ENCODE measurements at regions not wholly inside any gene's neighbourhood (a gene's known extent, or its start where the extent isn't known, plus 50 kb on each side); places are given as distances from the start of the nearest gene placed in this dataset.

DNA sequence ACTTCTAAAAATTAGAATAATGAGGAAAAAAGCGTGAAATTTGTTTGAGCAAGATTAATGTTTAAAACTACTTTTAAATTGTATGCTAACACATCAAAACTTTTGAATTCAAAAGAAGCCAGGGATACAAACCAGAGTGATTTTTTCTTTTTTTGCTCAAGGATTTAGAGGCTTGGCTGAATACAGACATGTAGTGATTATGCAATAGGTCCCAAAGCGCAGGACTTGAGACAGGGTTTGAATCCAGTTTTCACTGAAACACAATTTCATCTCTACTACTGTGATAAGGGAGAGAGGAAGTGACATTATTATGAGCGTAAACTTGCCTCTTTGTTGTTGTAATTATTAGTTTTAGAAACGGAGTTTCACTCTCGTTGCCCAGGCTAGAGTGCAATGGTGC, 207.3 kb downstream of the ZNF33B start:
- Histone ChIP-seq H3K27me3 (ENCODE audit: insufficient read depth, low read length, poor library complexity, severe bottlenecking) (no peaks in the 10 kb centered on the region), H3K27ac (ENCODE audit: low read depth, low read length) (no peak overlapping the region), H3K4me1 (ENCODE audit: insufficient read depth, low read length) (no peaks in the 10 kb centered on the region), H3K9me3 (ENCODE audit: low read length) (no peaks in the 10 kb centered on the region), H3K4me3 (ENCODE audit: low read length) (no peak overlapping the region), H3K36me3 (ENCODE audit: insufficient read depth, low read length) (no peaks in the 10 kb centered on the region)
- no peak overlapping the region for H3K4me3 Mint-ChIP-seq
- CTCF ChIA-PET, result no interaction called here
- POLR2A ChIA-PET, result no interaction called here
- peaks cover 0 to 4% (median 1%) of the 10 kb centered on the region in 5 donors for H3K9me3 Mint-ChIP-seq
- H3K27ac Mint-ChIP-seq, result no peak overlapping the region
- no peak for DNase-seq
- peaks cover 1 to 8% of the 10 kb centered on the region in 2 donors for H3K27me3 Mint-ChIP-seq
- H3K36me3 Mint-ChIP-seq, result peaks cover 0 to 2% (median 0%) of the 10 kb centered on the region in 3 donors
- H3K4me1 Mint-ChIP-seq, result no peaks in the 10 kb centered on the region

- Mint-ChIP-seq H3K36me3 (peaks cover 0 to 2% (median 0%) of the 10 kb centered on the region in 3 donors), H3K27ac (no peak overlapping the region), H3K4me3 (no peak overlapping the region), H3K9me3 (peaks cover 0 to 2% (median 1%) of the 10 kb centered on the region in 5 donors), H3K4me1 (no peaks in the 10 kb centered on the region), H3K27me3 (peaks cover 3 to 4% of the 10 kb centered on the region in 2 donors)
- ChIA-PET POLR2A (no interaction called here), CTCF (no interaction called here)
- Histone ChIP-seq H3K4me1 (ENCODE audit: insufficient read depth, low read length) (no peaks in the 10 kb centered on the region), H3K9me3 (ENCODE audit: low read length) (no peaks in the 10 kb centered on the region), H3K27me3 (ENCODE audit: insufficient read depth, low read length, poor library complexity, severe bottlenecking) (no peaks in the 10 kb centered on the region), H3K27ac (ENCODE audit: low read depth, low read length) (no peak overlapping the region), H3K4me3 (ENCODE audit: low read length) (no peak overlapping the region), H3K36me3 (ENCODE audit: insufficient read depth, low read length) (no peaks in the 10 kb centered on the region)
- DNase-seq, result no peak
Measured at GRCh38 chr10:42428534-42428933, 209.8 kb downstream of the ZNF33B start.

- H3K9me3 ChIP-seq (ENCODE audit: low read length), result no peaks in the 10 kb centered on the region
- CTCF ChIA-PET, result no interaction called here
- peaks cover 4 to 7% of the 10 kb centered on the region in 2 donors for H3K27me3 Mint-ChIP-seq
- H3K27ac Mint-ChIP-seq, result peak overlapping the region in 1 of 8 donors; percentile 3
- peaks cover 0 to 2% (median 1%) of the 10 kb centered on the region in 5 donors for H3K9me3 Mint-ChIP-seq
- no peak overlapping the region for H3K4me3 ChIP-seq (ENCODE audit: low read length)
- H3K27ac ChIP-seq (ENCODE audit: low read depth, low read length), result no peak overlapping the region
- H3K4me3 Mint-ChIP-seq, result no peak overlapping the region
- H3K27me3 ChIP-seq (ENCODE audit: insufficient read depth, low read length, poor library complexity, severe bottlenecking), result no peaks in the 10 kb centered on the region
- POLR2A ChIA-PET, result no interaction called here
- peaks cover 0 to 2% (median 0%) of the 10 kb centered on the region in 3 donors for H3K36me3 Mint-ChIP-seq
- H3K4me1 ChIP-seq (ENCODE audit: insufficient read depth, low read length), result no peaks in the 10 kb centered on the region
- DNase-seq, result no peak
- no peaks in the 10 kb centered on the region for H3K36me3 ChIP-seq (ENCODE audit: insufficient read depth, low read length)
- no peaks in the 10 kb centered on the region for H3K4me1 Mint-ChIP-seq
Measured at GRCh38 chr10:42422911-42423310, 215.5 kb downstream of the ZNF33B start.

DNA sequence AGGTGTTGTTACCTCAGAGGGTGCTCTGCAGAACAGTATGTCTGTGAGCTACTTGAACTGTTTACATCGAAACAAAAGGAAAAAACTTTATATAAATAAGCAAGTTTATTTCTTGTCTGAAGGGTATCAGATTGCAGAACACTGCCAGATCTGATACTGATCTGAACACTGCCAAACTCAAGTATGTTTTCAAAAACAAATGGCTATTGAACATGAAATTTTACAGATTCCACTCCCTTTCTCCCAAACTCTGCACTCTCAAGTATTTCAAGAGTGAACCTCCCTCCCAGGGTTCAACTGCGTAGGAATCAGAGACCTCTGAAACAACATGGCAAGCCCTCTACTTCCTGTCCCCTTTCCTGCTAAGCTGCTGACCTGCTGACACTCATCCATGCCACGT, 216.6 kb downstream of the ZNF33B start:
- no peak overlapping the region for H3K27ac Mint-ChIP-seq
- no peaks in the 10 kb centered on the region for H3K4me1 ChIP-seq (ENCODE audit: insufficient read depth, low read length)
- peaks cover 4 to 7% of the 10 kb centered on the region in 2 donors for H3K27me3 Mint-ChIP-seq
- H3K36me3 Mint-ChIP-seq, result no peaks in the 10 kb centered on the region
- no peak overlapping the region for H3K27ac ChIP-seq (ENCODE audit: low read depth, low read length)
- H3K9me3 Mint-ChIP-seq, result peaks cover 0 to 2% (median 1%) of the 10 kb centered on the region in 5 donors
- no peaks in the 10 kb centered on the region for H3K27me3 ChIP-seq (ENCODE audit: insufficient read depth, low read length, poor library complexity, severe bottlenecking)
- no peak overlapping the region for H3K4me3 Mint-ChIP-seq
- H3K9me3 ChIP-seq (ENCODE audit: low read length), result no peaks in the 10 kb centered on the region
- DNase-seq, result no peak
- ChIA-PET CTCF (no interaction called here), POLR2A (no interaction called here)
- no peaks in the 10 kb centered on the region for H3K36me3 ChIP-seq (ENCODE audit: insufficient read depth, low read length)
- H3K4me1 Mint-ChIP-seq, result no peaks in the 10 kb centered on the region
- no peak overlapping the region for H3K4me3 ChIP-seq (ENCODE audit: low read length)

DNA sequence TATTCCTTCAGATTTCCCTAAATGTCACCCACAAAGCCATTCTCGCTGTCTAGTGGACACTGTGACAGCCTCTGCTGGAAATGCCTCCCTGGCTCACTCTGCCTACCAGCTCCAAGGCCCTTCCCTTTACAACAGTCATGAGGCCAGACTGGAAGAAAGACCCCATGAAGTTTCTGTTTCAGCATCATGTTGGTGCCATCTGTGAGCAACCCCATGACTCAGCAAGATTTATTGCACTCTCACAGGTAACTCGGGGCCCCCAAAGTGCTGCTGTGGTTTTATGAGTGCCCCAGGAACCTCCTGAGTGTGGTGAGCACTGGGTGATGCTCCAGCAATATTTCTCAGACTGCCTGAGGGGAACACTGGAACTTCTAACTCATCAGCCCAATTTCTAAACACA, 218.6 kb downstream of the ZNF33B start:
- CTCF ChIA-PET, result no interaction called here
- Mint-ChIP-seq H3K36me3 (no peaks in the 10 kb centered on the region), H3K27me3 (peaks cover 4 to 6% of the 10 kb centered on the region in 2 donors), H3K4me1 (no peaks in the 10 kb centered on the region), H3K4me3 (no peak overlapping the region), H3K27ac (no peak overlapping the region), H3K9me3 (peaks cover 0 to 3% (median 2%) of the 10 kb centered on the region in 5 donors)
- no peaks in the 10 kb centered on the region for H3K36me3 ChIP-seq (ENCODE audit: insufficient read depth, low read length)
- no peaks in the 10 kb centered on the region for H3K4me1 ChIP-seq (ENCODE audit: insufficient read depth, low read length)
- H3K9me3 ChIP-seq (ENCODE audit: low read length), result no peaks in the 10 kb centered on the region
- no peak overlapping the region for H3K4me3 ChIP-seq (ENCODE audit: low read length)
- POLR2A ChIA-PET, result no interaction called here
- H3K27ac ChIP-seq (ENCODE audit: low read depth, low read length), result no peak overlapping the region
- no peak for DNase-seq
- H3K27me3 ChIP-seq (ENCODE audit: insufficient read depth, low read length, poor library complexity, severe bottlenecking), result no peaks in the 10 kb centered on the region

DNA sequence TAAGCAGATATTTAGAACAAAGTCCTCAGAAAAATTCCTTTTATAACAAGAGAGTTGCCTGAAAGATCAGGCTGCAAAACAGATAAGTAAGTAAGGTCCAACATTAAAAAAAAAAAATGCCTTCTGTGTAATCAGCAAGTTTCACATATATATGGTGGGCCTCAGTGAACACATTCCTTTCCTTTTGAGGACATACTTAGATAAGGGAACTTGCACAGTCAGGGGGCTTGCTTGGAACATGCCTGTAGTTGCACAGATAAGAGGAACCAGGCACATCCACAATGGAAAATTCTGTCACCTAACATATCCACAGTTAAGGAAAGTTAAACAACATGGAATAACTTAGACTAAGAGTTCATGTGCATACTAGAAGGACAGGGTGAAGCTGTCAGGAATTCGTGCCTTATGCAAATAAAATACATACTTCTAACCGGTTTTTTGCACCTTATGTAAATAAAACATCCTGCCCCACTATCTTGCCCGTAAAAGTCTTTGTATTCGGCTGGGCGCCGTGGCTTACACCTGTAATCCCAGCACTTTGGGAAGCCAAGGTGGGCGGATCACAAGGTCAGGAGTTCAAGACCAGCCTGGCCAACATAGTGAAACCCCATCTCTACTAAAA, 257.3 kb downstream of the ZNF33B start:
- CTCF ChIA-PET, result interaction anchor here (1.4 kb wide), 1 partner anchor 11 kb away, joined by 3 read pairs; no protein-coding TSS in a partner anchor
- Mint-ChIP-seq H3K27ac (no peak overlapping the region), H3K27me3 (no peaks in the 10 kb centered on the region), H3K36me3 (peaks cover 0 to 1% (median 0%) of the 10 kb centered on the region in 3 donors), H3K4me1 (no peaks in the 10 kb centered on the region), H3K9me3 (peaks cover 0 to 7% (median 2%) of the 10 kb centered on the region in 5 donors), H3K4me3 (no peak overlapping the region)
- POLR2A ChIA-PET, result no interaction called here
- Histone ChIP-seq H3K4me1 (ENCODE audit: insufficient read depth, low read length) (no peaks in the 10 kb centered on the region), H3K27ac (ENCODE audit: low read depth, low read length) (no peak overlapping the region), H3K9me3 (ENCODE audit: low read length) (no peaks in the 10 kb centered on the region), H3K36me3 (ENCODE audit: insufficient read depth, low read length) (no peaks in the 10 kb centered on the region), H3K27me3 (ENCODE audit: insufficient read depth, low read length, poor library complexity, severe bottlenecking) (no peaks in the 10 kb centered on the region), H3K4me3 (ENCODE audit: low read length) (no peak overlapping the region)
- no peak for DNase-seq

GRCh38 chr10:42367532-42368230, 270.7 kb downstream of the ZNF33B start:
- no peaks in the 10 kb centered on the region for H3K27me3 Mint-ChIP-seq
- peak overlapping the region; percentile 61 for H3K27ac ChIP-seq (ENCODE audit: low read depth, low read length)
- no peaks in the 10 kb centered on the region for H3K27me3 ChIP-seq (ENCODE audit: insufficient read depth, low read length, poor library complexity, severe bottlenecking)
- H3K27ac Mint-ChIP-seq, result no peak overlapping the region
- H3K9me3 ChIP-seq (ENCODE audit: low read length), result peaks cover 9% of the 10 kb centered on the region
- no peaks in the 10 kb centered on the region for H3K4me1 ChIP-seq (ENCODE audit: insufficient read depth, low read length)
- ChIA-PET CTCF (no interaction called here), POLR2A (no interaction called here)
- no peak overlapping the region for H3K4me3 ChIP-seq (ENCODE audit: low read length)
- no peaks in the 10 kb centered on the region for H3K36me3 ChIP-seq (ENCODE audit: insufficient read depth, low read length)
- H3K4me3 Mint-ChIP-seq, result peak overlapping the region in 4 of 7 donors; percentile 3 to 73 (median 59)
- H3K4me1 Mint-ChIP-seq, result peaks cover 0 to 1% (median 0%) of the 10 kb centered on the region in 3 donors
- peaks cover 10 to 24% (median 19%) of the 10 kb centered on the region in 5 donors for H3K9me3 Mint-ChIP-seq
- peak in 2 of 5 donors; percentile 8 to 20 for DNase-seq
- H3K36me3 Mint-ChIP-seq, result peaks cover 0 to 4% (median 0%) of the 10 kb centered on the region in 3 donors

DNA sequence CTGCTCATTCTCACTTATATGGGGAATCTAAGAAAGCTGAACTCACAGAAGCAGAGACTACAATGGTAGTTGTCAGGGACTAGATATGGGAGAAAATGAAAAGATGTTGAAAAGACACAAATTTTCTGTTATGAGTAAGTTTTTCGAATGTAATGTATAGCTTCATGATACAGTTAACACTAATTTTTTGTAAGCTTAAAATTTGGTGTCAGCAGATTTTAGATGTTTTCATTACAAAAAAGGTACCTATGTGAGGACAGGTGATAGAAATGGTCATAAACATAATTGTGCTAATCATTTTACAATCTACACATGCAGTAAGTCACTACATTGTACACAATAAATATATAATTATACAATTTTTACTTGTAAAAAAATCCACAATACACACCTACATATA, 286.6 kb downstream of the ZNF33B start:
- no peaks in the 10 kb centered on the region for H3K27me3 ChIP-seq (ENCODE audit: insufficient read depth, low read length, poor library complexity, severe bottlenecking)
- H3K4me3 ChIP-seq (ENCODE audit: low read length), result no peak overlapping the region
- no peaks in the 10 kb centered on the region for H3K9me3 ChIP-seq (ENCODE audit: low read length)
- ChIA-PET CTCF (no interaction called here), POLR2A (no interaction called here)
- DNase-seq, result no peak
- Mint-ChIP-seq H3K9me3 (peaks cover 11 to 32% (median 14%) of the 10 kb centered on the region in 5 donors), H3K4me3 (no peak overlapping the region), H3K27ac (no peak overlapping the region), H3K4me1 (no peaks in the 10 kb centered on the region), H3K36me3 (no peaks in the 10 kb centered on the region), H3K27me3 (no peaks in the 10 kb centered on the region)
- no peak overlapping the region for H3K27ac ChIP-seq (ENCODE audit: low read depth, low read length)
- no peaks in the 10 kb centered on the region for H3K36me3 ChIP-seq (ENCODE audit: insufficient read depth, low read length)
- no peaks in the 10 kb centered on the region for H3K4me1 ChIP-seq (ENCODE audit: insufficient read depth, low read length)
